ENCODE measurements at regions not wholly inside any gene's neighbourhood (a gene's known extent, or its start where the extent isn't known, plus 50 kb on each side); places are given as distances from the start of the nearest gene placed in this dataset.

- DNase-seq, result no peak
Measured at GRCh38 chr15:97748576-97748975, 211.9 kb upstream of the ARRDC4 start.

DNA sequence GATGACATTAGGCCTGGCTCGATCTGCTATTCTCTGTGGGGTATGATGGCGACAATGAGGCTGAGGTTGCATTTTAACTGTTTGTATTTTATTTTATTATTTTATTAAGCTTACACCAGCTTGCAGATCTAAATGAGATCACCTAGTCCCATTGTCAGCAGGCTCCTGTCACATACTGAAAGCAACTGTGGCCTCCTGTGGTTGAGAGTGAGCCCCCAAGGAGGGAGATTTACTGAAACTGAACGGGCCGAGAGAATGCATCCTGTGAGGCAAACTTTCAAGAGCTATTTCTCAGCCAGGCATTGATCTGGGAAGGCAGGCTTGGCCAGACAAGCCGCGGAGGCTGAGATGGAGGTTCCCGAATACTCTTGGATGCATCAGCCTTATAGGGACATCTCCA, 210.4 kb upstream of the ARRDC4 start:
- DNase-seq, result no peak

- DNase-seq, result no peak
Measured at GRCh38 chr15:97755726-97756125, 204.8 kb upstream of the ARRDC4 start.

DNA sequence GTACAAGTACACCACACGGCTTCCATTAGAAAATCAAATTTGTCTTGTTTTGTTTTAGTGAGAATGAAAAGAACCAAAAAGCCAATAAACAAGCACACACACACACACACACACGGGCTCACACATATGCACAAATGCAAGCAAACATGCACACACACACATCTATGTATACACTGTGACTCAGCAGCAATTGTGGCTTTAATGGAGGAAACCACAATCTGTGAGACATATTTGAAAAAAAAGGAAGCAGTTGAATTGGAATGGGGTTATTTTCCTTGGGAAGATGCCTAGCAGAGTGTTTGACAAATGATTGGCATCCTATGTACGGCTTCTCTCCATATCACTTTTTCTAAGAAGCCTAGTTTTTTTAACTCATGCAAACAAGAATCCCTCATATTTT, 201.1 kb upstream of the ARRDC4 start:
- DNase-seq, result no peak

GRCh38 chr15:97761110-97761509, 199.4 kb upstream of the ARRDC4 start:
- no peak for DNase-seq

- no peak for DNase-seq
Measured at GRCh38 chr15:97783240-97783639, 177.3 kb upstream of the ARRDC4 start.

- no peak for DNase-seq
Measured at GRCh38 chr15:97786741-97787140, 173.8 kb upstream of the ARRDC4 start.

GRCh38 chr15:97790180-97790579, 170.3 kb upstream of the ARRDC4 start:
- DNase-seq, result no peak

GRCh38 chr15:97791824-97792792, 168.4 kb upstream of the ARRDC4 start:
- no peak for DNase-seq

DNA sequence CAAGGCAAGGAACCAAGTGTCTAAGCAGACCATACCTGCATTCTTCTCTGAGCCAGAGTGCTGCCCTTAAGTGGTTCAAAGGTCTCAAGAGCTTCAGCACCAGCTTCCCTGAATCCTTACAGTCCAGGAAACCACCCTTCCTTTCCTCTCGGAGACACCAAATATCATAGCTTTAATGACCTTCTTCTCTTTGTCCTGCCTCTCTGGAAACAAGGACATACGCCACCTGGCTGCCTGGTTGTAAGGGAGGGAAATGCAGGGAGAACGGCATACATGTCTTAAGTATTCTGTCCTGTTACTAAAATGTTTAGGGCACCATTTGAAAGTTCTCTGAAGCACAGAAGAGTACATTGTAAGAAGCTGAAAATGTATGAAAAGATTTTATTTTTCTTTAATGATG, 155.6 kb upstream of the ARRDC4 start:
- no peak for DNase-seq

DNA sequence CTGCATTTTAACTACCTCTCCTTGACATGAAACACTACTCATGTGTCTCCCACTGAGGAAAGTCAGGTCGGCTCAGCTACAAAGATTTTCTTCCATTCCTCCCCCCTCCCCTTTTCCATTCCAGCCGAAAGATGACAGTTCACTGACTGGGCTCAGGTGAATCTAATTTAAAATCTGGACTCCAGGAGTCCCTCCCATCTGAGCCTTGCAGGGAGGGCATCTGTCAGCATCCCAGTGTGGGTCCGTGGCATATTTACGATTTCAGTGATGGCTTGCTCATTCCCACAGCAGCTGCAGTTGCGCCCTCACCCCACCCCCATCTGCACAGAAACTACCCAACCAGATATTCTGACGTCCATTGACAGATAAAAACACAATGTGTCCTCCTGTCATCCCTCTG, 153.7 kb upstream of the ARRDC4 start:
- DNase-seq, result no peak

GRCh38 chr15:97815835-97816234, 144.7 kb upstream of the ARRDC4 start:
- DNase-seq, result no peak

DNA sequence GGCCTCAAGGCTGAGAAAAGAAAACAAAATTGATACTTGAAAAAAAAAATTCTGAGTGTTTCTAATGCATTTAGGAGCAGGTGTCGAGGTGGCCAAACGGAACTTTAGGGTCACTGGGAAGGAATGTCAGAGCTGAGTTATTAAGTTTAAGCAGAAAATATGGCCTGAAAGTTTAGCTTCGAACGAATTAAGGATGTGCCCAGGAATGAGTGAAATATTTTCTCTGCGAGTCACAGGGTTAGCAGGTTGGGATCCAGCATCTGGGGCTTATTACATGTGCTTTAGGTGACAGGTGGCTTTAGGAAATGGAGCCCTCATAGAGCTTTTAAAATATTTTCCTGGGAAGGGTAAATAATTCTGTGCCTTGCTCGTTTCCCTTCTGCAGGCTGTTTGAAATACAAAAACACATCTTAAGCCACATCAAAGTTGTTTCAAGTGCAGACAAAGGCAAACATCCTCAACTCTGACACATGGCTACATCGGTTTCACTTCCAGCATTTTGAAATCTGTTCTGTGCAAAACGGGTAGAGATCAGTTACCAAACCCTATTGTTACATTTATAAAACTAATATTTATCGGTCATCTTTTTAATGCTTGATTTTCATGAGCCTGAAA, 143.1 kb upstream of the ARRDC4 start:
- no peak for DNase-seq

GRCh38 chr15:97836003-97836402, 124.5 kb upstream of the ARRDC4 start:
- DNase-seq, result no peak

DNA sequence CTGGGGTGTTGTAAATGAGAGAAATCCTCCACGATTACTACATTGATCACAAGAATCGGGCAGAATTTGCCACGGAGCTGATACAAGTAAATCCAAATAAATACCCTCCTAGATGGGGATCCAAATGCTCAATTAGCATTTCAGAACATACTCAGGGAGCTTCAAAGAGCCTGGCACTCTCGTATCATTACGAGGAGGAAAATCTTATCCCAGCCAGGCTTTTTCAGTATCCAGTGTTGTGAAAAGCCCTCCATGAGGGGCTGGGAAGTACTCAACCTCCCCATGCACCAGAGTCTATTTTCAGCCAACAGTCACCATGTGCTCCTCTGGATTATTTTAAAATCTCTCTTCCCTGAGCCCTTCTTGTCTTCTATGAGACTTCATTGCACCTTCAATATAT, 122.6 kb upstream of the ARRDC4 start:
- no peak for DNase-seq

DNA sequence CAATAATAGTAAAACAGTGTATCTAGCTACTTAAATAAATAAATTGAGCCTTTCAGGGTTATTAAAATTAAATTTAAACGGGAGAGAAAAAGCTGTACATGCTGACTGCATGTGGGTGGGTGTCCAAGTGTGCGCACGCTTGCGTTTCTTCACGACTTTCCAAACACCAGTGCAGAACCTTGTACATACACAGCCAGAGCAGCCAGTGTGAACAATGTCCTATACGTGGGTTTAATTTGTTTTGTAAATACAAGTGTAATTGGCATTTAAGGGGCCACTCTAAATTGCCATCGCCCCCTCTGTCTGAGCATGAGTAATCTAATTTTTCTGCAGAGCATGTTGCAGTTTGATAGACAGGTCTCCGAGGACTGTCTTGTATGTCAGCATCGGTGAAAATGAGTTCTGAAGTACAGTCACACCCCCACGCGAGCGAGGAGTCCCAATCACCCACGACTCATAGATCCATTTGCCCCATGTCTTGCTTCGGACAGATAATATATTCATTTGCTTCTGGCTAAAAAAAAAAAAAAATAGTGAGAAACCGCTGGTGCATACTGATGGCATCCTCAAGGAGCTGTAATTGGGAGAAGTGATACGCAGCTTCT, 121.8 kb upstream of the ARRDC4 start:
- no peak for DNase-seq

DNA sequence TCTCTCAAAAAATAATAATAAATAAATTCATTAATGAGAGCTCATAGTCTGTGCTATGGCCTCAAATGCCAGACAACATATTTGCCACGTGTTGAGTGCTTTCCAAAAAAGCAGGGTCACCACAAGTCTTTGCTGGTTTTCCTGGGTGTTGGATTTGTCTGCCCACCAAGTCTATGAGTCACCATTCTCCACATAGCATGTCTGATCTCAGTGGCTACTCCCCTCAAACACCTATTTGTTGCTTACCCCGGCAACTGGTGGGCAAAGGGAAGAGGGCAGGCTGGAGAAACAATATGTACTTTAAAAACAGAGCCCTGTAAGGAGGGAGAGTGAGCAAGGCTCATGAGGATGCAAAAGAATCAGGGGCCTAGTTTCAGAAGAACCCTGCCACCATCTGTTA, 120.0 kb upstream of the ARRDC4 start:
- DNase-seq, result no peak

DNA sequence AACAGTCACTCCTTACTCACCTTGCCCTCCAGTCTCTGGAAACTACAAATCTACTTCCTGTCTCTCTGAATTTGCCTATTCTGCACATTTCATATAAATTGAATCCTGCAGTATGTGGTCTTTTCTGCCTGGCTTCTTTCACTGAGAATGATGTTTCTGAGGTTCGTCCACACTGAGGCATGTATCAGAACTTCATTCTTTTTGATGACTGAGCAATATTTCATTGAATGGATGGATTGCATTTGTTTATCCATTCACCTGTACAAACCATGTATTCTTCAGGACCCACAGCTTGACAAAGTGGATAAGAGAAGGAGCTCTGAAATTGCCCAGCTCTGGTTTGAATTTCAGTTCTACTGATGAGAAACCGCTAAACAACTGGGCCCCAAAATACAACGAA, 118.9 kb upstream of the ARRDC4 start:
- DNase-seq, result no peak

DNA sequence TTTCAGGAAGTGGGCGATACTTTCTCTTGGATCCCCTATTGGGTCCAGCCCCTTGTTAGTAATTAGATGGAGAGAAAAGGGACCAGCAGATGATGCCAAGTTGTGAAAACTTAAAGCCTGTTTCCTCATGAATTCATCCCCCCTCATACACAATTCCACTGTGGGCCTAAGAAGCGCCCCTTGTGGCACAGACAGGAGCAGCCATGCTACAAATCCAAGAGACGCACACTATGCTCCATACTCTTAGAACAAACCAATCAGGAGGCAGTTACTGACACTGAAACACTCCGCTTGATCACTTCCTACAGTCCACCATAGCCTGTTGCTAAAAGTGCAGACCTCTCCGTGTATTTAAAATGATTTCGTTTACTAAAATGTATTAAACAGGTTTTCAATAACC, 111.3 kb upstream of the ARRDC4 start:
- DNase-seq, result no peak

DNA sequence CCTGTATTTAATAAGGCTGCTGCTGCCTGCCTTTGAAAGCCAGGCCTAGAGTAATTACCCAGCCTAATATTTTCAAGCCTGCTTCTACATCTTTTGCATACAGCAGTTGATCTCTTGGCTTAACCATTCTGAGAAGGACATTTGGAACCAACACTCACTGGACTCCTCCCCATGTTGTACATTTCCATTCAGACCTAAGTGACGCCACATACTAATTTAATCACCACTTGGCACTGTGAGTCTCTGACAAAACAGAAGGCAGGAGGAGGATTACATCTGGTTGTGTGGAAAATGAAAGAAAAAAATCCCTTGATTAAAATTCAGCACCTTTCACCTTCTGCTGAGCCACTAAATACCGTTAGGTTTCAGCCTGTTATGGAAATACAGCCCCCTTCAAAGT, 102.2 kb upstream of the ARRDC4 start:
- no peak for DNase-seq

- no peak for DNase-seq
Measured at GRCh38 chr15:97861529-97862260, 98.8 kb upstream of the ARRDC4 start.

DNA sequence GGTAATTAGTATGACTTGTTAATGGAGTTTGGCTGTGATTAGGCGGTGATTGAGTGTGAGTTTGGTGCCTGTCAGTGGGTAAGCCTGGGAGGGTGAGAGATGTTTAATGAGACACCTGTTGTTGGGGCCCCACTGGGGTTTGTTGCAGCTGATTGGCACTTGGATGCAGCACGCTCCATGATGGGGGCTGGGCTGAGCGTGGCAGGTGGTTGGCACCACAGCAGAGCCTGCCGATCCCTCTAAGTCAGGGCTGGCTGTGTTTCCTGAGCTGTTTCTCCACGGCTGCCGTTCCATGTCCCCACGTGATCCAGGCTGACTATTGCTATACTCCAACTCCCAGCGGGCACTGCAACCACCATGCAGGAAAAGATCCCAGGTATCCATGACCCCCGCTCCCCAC, 93.5 kb upstream of the ARRDC4 start:
- no peak for DNase-seq

DNA sequence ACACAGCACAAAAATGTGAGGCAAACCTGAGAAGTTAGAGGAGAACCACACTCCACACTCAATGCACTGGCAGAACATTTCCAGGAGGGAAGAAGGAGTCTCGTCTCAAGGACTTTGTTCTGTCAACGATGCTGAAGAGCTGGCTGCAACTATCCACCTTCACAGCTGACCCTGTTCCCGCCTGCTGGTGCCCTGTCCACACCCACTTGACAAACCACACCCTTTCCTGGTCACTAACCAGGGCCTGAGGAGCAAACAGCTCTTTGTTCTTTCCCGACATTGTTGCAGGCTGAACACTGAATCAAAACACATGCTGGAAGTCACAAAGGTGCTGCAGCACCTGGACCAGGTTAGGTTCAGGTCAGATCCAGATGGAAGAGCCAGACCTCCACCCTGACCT, 92.6 kb upstream of the ARRDC4 start:
- DNase-seq, result no peak

Data from stimulated activated CD8-positive, alpha-beta memory T cell treated with anti-CD3 and anti-CD28 coated beads, Interleukin-4, amount 100 ng/mL, for 48 hours (primary cell).